ENCODE measurements at regions not wholly inside any gene's neighbourhood (a gene's known extent, or its start where the extent isn't known, plus 50 kb on each side); places are given as distances from the start of the nearest gene placed in this dataset.

DNA sequence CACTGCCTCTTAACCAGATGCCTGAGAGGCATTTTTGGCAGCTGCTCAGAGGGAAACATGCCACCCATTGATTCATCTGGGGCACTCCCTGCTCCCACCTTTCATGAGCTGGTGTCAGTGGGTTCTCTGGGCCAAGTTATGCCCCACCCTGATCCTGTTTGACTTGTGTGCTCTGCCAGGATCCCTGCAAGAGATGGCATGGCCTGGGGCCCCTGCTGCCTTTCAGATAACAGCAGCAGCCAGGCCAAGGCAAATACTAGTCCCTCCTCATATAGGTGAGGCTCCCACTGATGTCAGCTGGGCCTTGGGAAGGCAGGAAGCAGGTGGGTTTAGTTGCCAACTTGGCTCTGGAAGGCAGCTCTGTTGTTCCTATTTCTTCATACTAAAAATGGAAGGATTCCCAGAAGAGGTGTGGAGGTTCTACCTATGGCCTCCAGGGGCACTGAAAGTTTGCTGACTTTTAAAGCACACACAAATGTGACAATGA lies 192.9 kb upstream of the RBPJ start:
- Histone ChIP-seq H4K20me1 (ENCODE audit: insufficient read depth, poor library complexity, severe bottlenecking) (no peaks in the 10 kb centered on the region), H3K36me3 (replicated peaks; ENCODE audit: insufficient read depth, low read depth) (no peaks in the 10 kb centered on the region), H3K9me3 (ENCODE audit: low read depth) (no peaks in the 10 kb centered on the region), H3K4me3 (no peak overlapping the region), H3K27ac (no peak overlapping the region), H3K4me1 (ENCODE audit: insufficient read depth) (no peaks in the 10 kb centered on the region), H3K4me2 (no peak overlapping the region), H2AFZ (no peak overlapping the region), H3K9me2 (replicated peaks; ENCODE audit: insufficient read depth) (no peaks in the 10 kb centered on the region), H3K79me2 (no peaks in the 10 kb centered on the region), H3K27me3 (no peaks in the 10 kb centered on the region)
- no peak for TF ChIP-seq EZH2phosphoT487 (IDR thresholded peaks at IDR 0.05; ENCODE audit: low read depth, severe bottlenecking, unreplicated experiment)
- TF ChIP-seq CTCF (IDR thresholded peaks at IDR 0.05; ENCODE audit: poor library complexity) = no peak
- TF ChIP-seq EZH2 (IDR thresholded peaks at IDR 0.05; ENCODE audit: borderline replicate concordance) = no peak
- no peak for DNase-seq (ENCODE audit: low spot score)

DNA sequence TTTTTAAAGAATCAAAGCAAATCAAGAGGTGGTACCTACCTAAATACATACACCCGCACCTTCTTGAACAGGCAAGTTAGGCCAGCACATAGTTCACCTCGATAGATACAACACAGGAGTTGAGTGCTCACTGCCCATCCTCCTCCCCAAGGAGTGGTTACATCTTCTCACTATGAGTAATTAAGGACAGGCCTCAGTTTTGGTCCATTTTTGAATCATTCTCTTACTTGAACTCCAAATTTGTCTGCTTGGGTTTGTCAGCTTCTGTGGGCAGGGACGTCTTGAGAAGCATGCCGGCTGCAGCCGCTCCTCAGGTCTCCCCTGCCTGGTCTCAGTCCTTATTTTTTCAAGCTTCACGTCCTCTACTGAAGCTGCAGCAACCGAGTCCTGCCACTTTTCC lies 190.6 kb upstream of the RBPJ start:
- Histone ChIP-seq H4K20me1 (ENCODE audit: insufficient read depth, poor library complexity, severe bottlenecking) (no peaks in the 10 kb centered on the region), H3K9me3 (ENCODE audit: low read depth) (no peaks in the 10 kb centered on the region), H3K4me3 (no peak overlapping the region), H3K79me2 (no peaks in the 10 kb centered on the region), H3K27me3 (no peaks in the 10 kb centered on the region), H3K4me1 (ENCODE audit: insufficient read depth) (no peaks in the 10 kb centered on the region), H3K4me2 (no peak overlapping the region), H3K36me3 (replicated peaks; ENCODE audit: insufficient read depth, low read depth) (no peaks in the 10 kb centered on the region), H3K27ac (no peak overlapping the region), H3K9me2 (replicated peaks; ENCODE audit: insufficient read depth) (no peaks in the 10 kb centered on the region), H2AFZ (no peak overlapping the region)
- TF ChIP-seq EZH2 (IDR thresholded peaks at IDR 0.05; ENCODE audit: borderline replicate concordance) = no peak
- TF ChIP-seq CTCF (IDR thresholded peaks at IDR 0.05; ENCODE audit: poor library complexity) = no peak
- TF ChIP-seq EZH2phosphoT487 (IDR thresholded peaks at IDR 0.05; ENCODE audit: low read depth, severe bottlenecking, unreplicated experiment) = no peak
- WGBS (ENCODE audit: low lambda C conversion rate, missing lambda C conversion rate) = 93% methylated on average over 7 of the region's 7 CpGs
- DNase-seq (ENCODE audit: low spot score) = no peak

DNA sequence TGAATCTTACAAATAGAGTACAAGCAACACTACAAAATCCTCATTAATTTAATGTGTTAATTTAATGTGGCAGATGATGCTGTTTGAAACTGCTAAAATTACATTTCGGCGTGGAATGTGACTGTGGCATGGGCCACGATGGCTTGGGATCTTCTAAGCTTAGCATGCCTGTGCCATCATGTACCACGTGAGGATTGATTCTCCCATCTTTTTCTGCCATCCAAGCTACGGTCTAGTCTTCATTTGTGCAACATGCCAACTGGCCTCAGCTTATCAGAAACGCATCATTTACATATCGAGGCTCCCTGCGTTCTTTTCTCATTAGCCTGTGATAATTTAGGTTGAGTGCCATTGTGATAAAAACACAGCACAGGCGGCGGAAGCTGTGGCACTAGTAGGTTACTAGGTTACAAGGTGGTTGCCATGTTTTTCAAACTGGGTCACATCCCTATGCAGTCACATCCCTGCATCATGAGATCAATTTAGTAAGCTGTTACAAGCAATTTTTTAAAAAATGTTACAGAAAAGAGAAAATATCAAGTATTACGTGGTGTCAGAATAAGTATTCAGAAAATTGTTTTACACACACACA lies 189.9 kb upstream of the RBPJ start:
- Histone ChIP-seq H3K36me3 (replicated peaks; ENCODE audit: insufficient read depth, low read depth) (no peaks in the 10 kb centered on the region), H3K4me3 (no peak overlapping the region), H3K9me3 (ENCODE audit: low read depth) (no peaks in the 10 kb centered on the region), H3K4me2 (no peak overlapping the region), H3K27ac (no peak overlapping the region), H3K79me2 (no peaks in the 10 kb centered on the region), H3K4me1 (ENCODE audit: insufficient read depth) (no peaks in the 10 kb centered on the region), H4K20me1 (ENCODE audit: insufficient read depth, poor library complexity, severe bottlenecking) (no peaks in the 10 kb centered on the region), H2AFZ (no peak overlapping the region), H3K27me3 (no peaks in the 10 kb centered on the region), H3K9me2 (replicated peaks; ENCODE audit: insufficient read depth) (no peaks in the 10 kb centered on the region)
- no peak for TF ChIP-seq EZH2phosphoT487 (IDR thresholded peaks at IDR 0.05; ENCODE audit: low read depth, severe bottlenecking, unreplicated experiment)
- TF ChIP-seq CTCF (IDR thresholded peaks at IDR 0.05; ENCODE audit: poor library complexity) = no peak
- no peak for TF ChIP-seq EZH2 (IDR thresholded peaks at IDR 0.05; ENCODE audit: borderline replicate concordance)
- DNase-seq (ENCODE audit: low spot score) = no peak
- WGBS (ENCODE audit: low lambda C conversion rate, missing lambda C conversion rate) = 94% methylated on average over 11 of the region's 11 CpGs

DNA sequence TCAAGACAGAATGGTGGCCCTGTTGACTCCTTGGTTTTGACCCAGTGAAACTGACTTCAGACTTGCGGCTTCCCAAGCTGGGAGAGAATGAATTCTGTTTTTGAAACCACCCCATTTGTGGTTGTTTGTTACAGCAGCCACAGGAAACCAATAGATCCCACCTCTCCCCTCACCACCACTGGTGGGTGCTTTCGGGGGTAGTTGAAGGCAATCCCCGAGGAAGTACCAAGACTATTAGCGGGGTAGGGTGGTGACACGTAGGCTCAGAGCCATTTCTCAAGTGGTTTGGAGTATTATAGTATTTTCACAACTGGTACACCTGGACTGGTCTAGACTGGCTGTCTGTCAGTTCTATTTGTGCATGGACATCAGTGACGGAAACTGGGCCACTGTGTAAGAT lies 189.1 kb upstream of the RBPJ start:
- Histone ChIP-seq H3K9me2 (replicated peaks; ENCODE audit: insufficient read depth) (no peaks in the 10 kb centered on the region), H3K27ac (no peak overlapping the region), H3K27me3 (no peaks in the 10 kb centered on the region), H3K4me3 (no peak overlapping the region), H3K36me3 (replicated peaks; ENCODE audit: insufficient read depth, low read depth) (no peaks in the 10 kb centered on the region), H3K79me2 (no peaks in the 10 kb centered on the region), H2AFZ (no peak overlapping the region), H3K9me3 (ENCODE audit: low read depth) (no peaks in the 10 kb centered on the region), H4K20me1 (ENCODE audit: insufficient read depth, poor library complexity, severe bottlenecking) (no peaks in the 10 kb centered on the region), H3K4me2 (no peak overlapping the region), H3K4me1 (ENCODE audit: insufficient read depth) (no peaks in the 10 kb centered on the region)
- no peak for DNase-seq (ENCODE audit: low spot score)
- TF ChIP-seq CTCF (IDR thresholded peaks at IDR 0.05; ENCODE audit: poor library complexity) (no peak), EZH2 (IDR thresholded peaks at IDR 0.05; ENCODE audit: borderline replicate concordance) (no peak), EZH2phosphoT487 (IDR thresholded peaks at IDR 0.05; ENCODE audit: low read depth, severe bottlenecking, unreplicated experiment) (no peak)
- WGBS (ENCODE audit: low lambda C conversion rate, missing lambda C conversion rate) = 77% methylated on average over 6 of the region's 6 CpGs

All from hepatocyte (in vitro differentiated cells).